K562 (cell line): ENCODE measurements at regions not wholly inside any gene's neighbourhood (a gene's known extent, or its start where the extent isn't known, plus 50 kb on each side); places are given as distances from the start of the nearest gene placed in this dataset.

Source experiments
- MYBL2 ChIP-seq, 2 experiments: fragments of 450-650 bp in 1 of 2; sonication (generic) in 1 of 2; formaldehyde crosslinking in 1 of 2; IDR thresholded peaks; 2 replicates each; pipeline versions ENCODE4 v1.6.1 to v1.8.1; 2017 to 2022; ENCODE audit warnings: borderline replicate concordance in 1 of 2, inconsistent platforms in 1 of 2, low read depth in 1 of 2, mild to moderate bottlenecking in 1 of 2, missing genetic modification reagents in 1 of 2, moderate library complexity in 1 of 2
- NFE2 ChIP-seq: IDR thresholded peaks from 2 replicates; pipeline ENCODE4 v1.6.1; 2014; ENCODE audit warnings: antibody characterized with exemption, low read depth
- REST ChIP-seq, 2 experiments: fragments of 450-650 bp; formaldehyde crosslinking in 1 of 2; IDR thresholded peaks; 2 replicates each; pipeline versions ENCODE4 v1.4.0 to v1.6.1; 2014 to 2020; ENCODE audit warnings: mild to moderate bottlenecking in 2 of 2, borderline replicate concordance in 1 of 2, low read depth in 1 of 2
- SMARCC2 ChIP-seq: fragments of 450-650 bp; IDR thresholded peaks from 2 replicates; pipeline ENCODE4 v1.6.1; 2017; ENCODE audit warnings: antibody characterized with exemption, moderate library complexity, mild to moderate bottlenecking, low read depth
- TOE1 ChIP-seq, 2 experiments: fragments of 450-650 bp in 1 of 2; sonication (generic) in 1 of 2; formaldehyde crosslinking in 1 of 2; IDR thresholded peaks; 2 replicates each; pipeline versions ENCODE4 v1.7.1 to v1.8.0; 2016 to 2022; ENCODE audit warnings: borderline replicate concordance in 2 of 2, mild to moderate bottlenecking in 2 of 2, antibody characterized with exemption in 1 of 2, inconsistent platforms in 1 of 2, low read depth in 1 of 2, missing genetic modification reagents in 1 of 2, moderate library complexity in 1 of 2
- U2AF2 ChIP-seq: fragments of 200-400 bp; formaldehyde crosslinking; optimal IDR thresholded peaks from 2 replicates; pipeline ENCODE3; 2017; ENCODE audit warnings: low read depth, mild to moderate bottlenecking, low read length
- ZBTB43 ChIP-seq: sonication (generic); formaldehyde crosslinking; IDR thresholded peaks from 2 replicates; pipeline ENCODE4 v1.8.0; 2023; ENCODE audit warnings: mild to moderate bottlenecking, missing genetic modification reagents
- TF ChIP-seq, protein P1 (sequence below): sonication (generic); formaldehyde crosslinking; IDR thresholded peaks from 2 replicates; pipeline ENCODE4 v1.4.0; 2020; ENCODE audit warnings: mild to moderate bottlenecking, missing genetic modification reagents

DNA sequence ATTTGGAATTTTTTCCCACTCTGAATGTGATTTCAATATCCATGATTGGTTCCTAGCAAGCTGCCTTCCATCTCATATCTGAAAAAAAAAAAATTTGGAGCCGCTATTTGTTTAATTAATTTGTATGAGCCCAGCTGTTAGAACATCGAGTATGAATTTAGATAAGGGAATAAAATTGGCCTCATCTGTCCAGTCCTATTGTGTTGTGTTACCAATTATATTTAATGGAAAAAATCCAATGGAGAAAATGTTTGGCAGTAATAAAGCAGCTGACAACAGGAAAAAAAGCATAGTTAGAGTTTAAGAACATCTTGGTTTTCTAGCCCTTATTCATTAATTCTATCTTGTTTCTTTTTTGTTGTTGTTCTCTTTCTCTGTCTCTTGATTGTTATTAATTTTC, 735.6 kb upstream of the RIOK2 start (continued):
- TF ChIP-seq MYBL2 (IDR thresholded peaks at IDR 0.05; ENCODE audit: low read depth) (no peak), MYBL2 (CRISPR knock-in tag; IDR thresholded peaks at IDR 0.05; ENCODE audit: borderline replicate concordance) (no peak), NFE2 (no peak), SMARCC2 (no peak), U2AF2 (no peak), REST (IDR thresholded peaks at IDR 0.05; ENCODE audit: borderline replicate concordance) (no peak), REST (CRISPR knock-in tag; IDR thresholded peaks at IDR 0.05; ENCODE audit: low read depth) (no peak), ZBTB43 (CRISPR knock-in tag) (no peak), TOE1 (IDR thresholded peaks at IDR 0.05; ENCODE audit: borderline replicate concordance) (no peak), TOE1 (CRISPR knock-in tag; IDR thresholded peaks at IDR 0.05; ENCODE audit: borderline replicate concordance, low read depth) (no peak)
- TF ChIP-seq, protein P1, sequence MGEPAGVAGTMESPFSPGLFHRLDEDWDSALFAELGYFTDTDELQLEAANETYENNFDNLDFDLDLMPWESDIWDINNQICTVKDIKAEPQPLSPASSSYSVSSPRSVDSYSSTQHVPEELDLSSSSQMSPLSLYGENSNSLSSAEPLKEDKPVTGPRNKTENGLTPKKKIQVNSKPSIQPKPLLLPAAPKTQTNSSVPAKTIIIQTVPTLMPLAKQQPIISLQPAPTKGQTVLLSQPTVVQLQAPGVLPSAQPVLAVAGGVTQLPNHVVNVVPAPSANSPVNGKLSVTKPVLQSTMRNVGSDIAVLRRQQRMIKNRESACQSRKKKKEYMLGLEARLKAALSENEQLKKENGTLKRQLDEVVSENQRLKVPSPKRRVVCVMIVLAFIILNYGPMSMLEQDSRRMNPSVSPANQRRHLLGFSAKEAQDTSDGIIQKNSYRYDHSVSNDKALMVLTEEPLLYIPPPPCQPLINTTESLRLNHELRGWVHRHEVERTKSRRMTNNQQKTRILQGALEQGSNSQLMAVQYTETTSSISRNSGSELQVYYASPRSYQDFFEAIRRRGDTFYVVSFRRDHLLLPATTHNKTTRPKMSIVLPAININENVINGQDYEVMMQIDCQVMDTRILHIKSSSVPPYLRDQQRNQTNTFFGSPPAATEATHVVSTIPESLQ, result no peak
